Suppressor macrophage (primary cell): ENCODE measurements at regions not wholly inside any gene's neighbourhood (a gene's known extent, or its start where the extent isn't known, plus 50 kb on each side); places are given as distances from the start of the nearest gene placed in this dataset.
"Not testable (repeated sequence)": the region's sequence is repeated elsewhere in the genome, so short reads cannot be mapped to it uniquely, and the experiment has no call there.

Source experiments
- DNase-seq, 4 experiments: peaks; one replicate each; pipeline ENCODE4 v3.0.0-alpha.2; 2020 to 2022

GRCh38 chr5:163790497-163790896, 285.1 kb downstream of the MAT2B start:
- DNase-seq: no peak

GRCh38 chr5:163794993-163795392, 289.6 kb downstream of the MAT2B start:
- DNase-seq: no peak

GRCh38 chr5:163807781-163808180, 302.4 kb downstream of the MAT2B start:
- DNase-seq: no peak

GRCh38 chr5:163809473-163809872, 304.1 kb downstream of the MAT2B start:
- peak in 1 of 4 experiments; percentile 0 for DNase-seq

GRCh38 chr5:163813900-163814299, 308.5 kb downstream of the MAT2B start:
- no peak for DNase-seq

- DNase-seq: no peak
Measured at GRCh38 chr5:163815240-163815791, 309.9 kb downstream of the MAT2B start.

- peak in 3 of 4 experiments; percentile 2 to 21 (median 12) for DNase-seq
Measured at GRCh38 chr5:163821142-163821541, 315.7 kb downstream of the MAT2B start.

- DNase-seq: no peak
Measured at GRCh38 chr5:163822548-163822947, 317.1 kb downstream of the MAT2B start.

GRCh38 chr5:163825661-163826060, 320.2 kb downstream of the MAT2B start:
- DNase-seq: no peak

- no peak for DNase-seq
Measured at GRCh38 chr5:163826201-163826600, 320.8 kb downstream of the MAT2B start.

- DNase-seq: no peak
Measured at GRCh38 chr5:163832155-163832554, 326.7 kb downstream of the MAT2B start.

GRCh38 chr5:163838738-163839137, 333.3 kb downstream of the MAT2B start:
- DNase-seq: no peak

- DNase-seq: no peak
Measured at GRCh38 chr5:163846512-163846911, 341.1 kb downstream of the MAT2B start.

GRCh38 chr5:163855754-163856153, 350.3 kb downstream of the MAT2B start:
- no peak for DNase-seq

GRCh38 chr5:163861670-163862069, 356.3 kb downstream of the MAT2B start:
- no peak for DNase-seq

- no peak for DNase-seq
Measured at GRCh38 chr5:163867324-163867723, 361.9 kb downstream of the MAT2B start.

- no peak for DNase-seq
Measured at GRCh38 chr5:163867738-163868137, 362.3 kb downstream of the MAT2B start.

GRCh38 chr5:163869581-163869980, 364.2 kb downstream of the MAT2B start:
- DNase-seq: no peak

GRCh38 chr5:163870441-163870840, 365.0 kb downstream of the MAT2B start:
- DNase-seq: no peak

GRCh38 chr5:163874431-163874830, 369.0 kb downstream of the MAT2B start:
- DNase-seq: no peak

- not testable (repeated sequence) for DNase-seq
Measured at GRCh38 chr5:163874912-163875311, 369.5 kb downstream of the MAT2B start.

- no peak for DNase-seq
Measured at GRCh38 chr5:163877865-163878264, 372.4 kb downstream of the MAT2B start.

- DNase-seq: no peak
Measured at GRCh38 chr5:163878490-163878889, 373.1 kb downstream of the MAT2B start.

- DNase-seq: no peak
Measured at GRCh38 chr5:163880302-163880701, 374.9 kb downstream of the MAT2B start.

GRCh38 chr5:163885117-163885516, 379.7 kb downstream of the MAT2B start:
- DNase-seq: no peak
